ENCODE measurements at regions not wholly inside any gene's neighbourhood (a gene's known extent, or its start where the extent isn't known, plus 50 kb on each side); places are given as distances from the start of the nearest gene placed in this dataset.

GRCh38 chr16:6600167-6600566 is 732.5 kb upstream of the RBFOX1 start:
- no peak overlapping the region for H3K4me3 ChIP-seq (ENCODE audit: low read depth, low read length)
- DNase-seq (ENCODE audit: low read depth), result no peak
- TF ChIP-seq, protein P1, sequence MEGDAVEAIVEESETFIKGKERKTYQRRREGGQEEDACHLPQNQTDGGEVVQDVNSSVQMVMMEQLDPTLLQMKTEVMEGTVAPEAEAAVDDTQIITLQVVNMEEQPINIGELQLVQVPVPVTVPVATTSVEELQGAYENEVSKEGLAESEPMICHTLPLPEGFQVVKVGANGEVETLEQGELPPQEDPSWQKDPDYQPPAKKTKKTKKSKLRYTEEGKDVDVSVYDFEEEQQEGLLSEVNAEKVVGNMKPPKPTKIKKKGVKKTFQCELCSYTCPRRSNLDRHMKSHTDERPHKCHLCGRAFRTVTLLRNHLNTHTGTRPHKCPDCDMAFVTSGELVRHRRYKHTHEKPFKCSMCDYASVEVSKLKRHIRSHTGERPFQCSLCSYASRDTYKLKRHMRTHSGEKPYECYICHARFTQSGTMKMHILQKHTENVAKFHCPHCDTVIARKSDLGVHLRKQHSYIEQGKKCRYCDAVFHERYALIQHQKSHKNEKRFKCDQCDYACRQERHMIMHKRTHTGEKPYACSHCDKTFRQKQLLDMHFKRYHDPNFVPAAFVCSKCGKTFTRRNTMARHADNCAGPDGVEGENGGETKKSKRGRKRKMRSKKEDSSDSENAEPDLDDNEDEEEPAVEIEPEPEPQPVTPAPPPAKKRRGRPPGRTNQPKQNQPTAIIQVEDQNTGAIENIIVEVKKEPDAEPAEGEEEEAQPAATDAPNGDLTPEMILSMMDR (IDR thresholded peaks at IDR 0.05; ENCODE audit: insufficient read depth, low read depth, low read length), result no peak

DNA sequence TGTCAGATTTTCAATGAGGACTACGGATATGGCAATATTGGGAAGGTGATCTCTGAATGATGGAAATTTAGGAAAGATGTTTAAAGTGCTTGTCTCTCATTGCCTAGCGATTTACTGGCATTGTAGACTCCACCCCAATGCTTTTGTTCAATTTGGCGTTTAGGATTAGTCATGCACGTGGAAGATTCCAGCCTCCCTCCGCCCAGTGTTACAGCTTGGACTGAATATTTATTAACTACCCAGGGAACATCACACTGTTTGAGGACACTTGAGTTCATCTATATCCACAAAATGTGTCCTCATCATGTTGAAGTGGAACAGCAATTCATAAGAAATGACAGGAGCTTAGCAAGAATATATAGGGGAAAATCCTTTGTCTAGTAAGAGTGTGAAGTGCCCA is 738.8 kb upstream of the RBFOX1 start:
- DNase-seq (ENCODE audit: low read depth), result no peak
- no peak overlapping the region for H3K4me3 ChIP-seq (ENCODE audit: low read depth, low read length)
- TF ChIP-seq, protein P1 (IDR thresholded peaks at IDR 0.05; ENCODE audit: insufficient read depth, low read depth, low read length), result no peak

GRCh38 chr16:6576606-6577005 is 756.0 kb upstream of the RBFOX1 start:
- DNase-seq (ENCODE audit: low read depth), result no peak
- TF ChIP-seq, protein P1 (IDR thresholded peaks at IDR 0.05; ENCODE audit: insufficient read depth, low read depth, low read length), result no peak
- no peak overlapping the region for H3K4me3 ChIP-seq (ENCODE audit: low read depth, low read length)

- TF ChIP-seq, protein P1 (IDR thresholded peaks at IDR 0.05; ENCODE audit: insufficient read depth, low read depth, low read length), result no peak
- H3K4me3 ChIP-seq (ENCODE audit: low read depth, low read length), result no peak overlapping the region
- no peak for DNase-seq (ENCODE audit: low read depth)
These were observed 756.5 kb upstream of the RBFOX1 start for GRCh38 chr16:6576113-6576512.

DNA sequence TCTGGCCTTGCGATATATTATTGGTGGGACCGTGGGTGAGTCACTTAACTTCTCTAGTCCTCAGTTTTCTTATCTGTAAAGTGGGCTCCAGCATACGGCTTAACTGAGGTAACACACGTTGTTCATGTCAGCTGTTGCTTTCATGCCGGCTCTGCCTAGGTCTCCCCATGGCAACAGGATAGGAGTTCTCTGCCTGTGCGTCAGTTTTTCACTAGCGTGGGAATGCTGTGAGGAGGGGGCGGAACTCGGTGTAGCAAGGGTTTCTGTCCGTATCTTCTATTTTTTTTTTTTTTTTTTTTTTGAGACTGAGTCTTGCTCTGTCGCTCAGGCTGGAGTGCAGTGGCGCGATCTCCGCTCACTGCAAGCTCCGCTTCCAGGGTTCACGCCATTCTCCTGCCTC is 758.5 kb upstream of the RBFOX1 start:
- DNase-seq (ENCODE audit: low read depth), result no peak
- no peak overlapping the region for H3K4me3 ChIP-seq (ENCODE audit: low read depth, low read length)
- TF ChIP-seq, protein P1 (IDR thresholded peaks at IDR 0.05; ENCODE audit: insufficient read depth, low read depth, low read length), result no peak

DNA sequence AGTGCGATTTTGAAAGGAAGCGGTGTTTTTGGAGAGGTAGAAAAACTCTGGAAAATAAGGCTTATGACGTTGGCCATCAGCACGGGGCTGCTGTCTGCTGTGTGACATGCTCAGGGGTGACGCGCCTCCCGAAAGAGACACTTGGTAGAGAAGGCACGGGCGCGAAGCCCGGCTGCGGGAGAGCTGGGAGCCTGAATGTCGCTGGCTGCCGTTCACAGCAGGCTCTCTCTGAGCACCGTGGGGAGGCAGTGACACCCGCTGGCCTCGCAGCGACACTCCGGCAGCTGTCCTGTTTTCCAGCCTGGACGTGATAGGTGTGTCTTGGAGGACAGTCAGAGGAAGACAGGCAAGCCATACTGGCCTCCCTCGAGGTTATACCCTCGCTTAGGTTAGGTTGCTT is 759.1 kb upstream of the RBFOX1 start:
- H3K4me3 ChIP-seq (ENCODE audit: low read depth, low read length), result no peak overlapping the region
- TF ChIP-seq, protein P1 (IDR thresholded peaks at IDR 0.05; ENCODE audit: insufficient read depth, low read depth, low read length), result no peak
- no peak for DNase-seq (ENCODE audit: low read depth)

- TF ChIP-seq, protein P1 (IDR thresholded peaks at IDR 0.05; ENCODE audit: insufficient read depth, low read depth, low read length), result no peak
- DNase-seq (ENCODE audit: low read depth), result no peak
- H3K4me3 ChIP-seq (ENCODE audit: low read depth, low read length), result no peak overlapping the region
These were observed 761.6 kb upstream of the RBFOX1 start for GRCh38 chr16:6571044-6571443.

All from fibroblast of villous mesenchyme (primary cell).